Activated CD8-positive, alpha-beta T cell treated with anti-CD3 and anti-CD28 coated beads for 36 hours (primary cell): ENCODE measurements at regions not wholly inside any gene's neighbourhood (a gene's known extent, or its start where the extent isn't known, plus 50 kb on each side); places are given as distances from the start of the nearest gene placed in this dataset.

Experiments
- ATAC-seq: fragments of 200-7000 bp; cut with Tn5 transposase; one replicate; pipeline ENCODE4 v1.10.0; 2021; ENCODE audit warnings: mild to moderate bottlenecking, moderate library complexity
- CTCF ChIA-PET: fragments of 350-600 bp; sonication (Branson Sonifier 250); formaldehyde crosslinking; loops from one replicate; lab custom pipeline; 2021; ENCODE audit warnings: antibody characterized with exemption; lab: Charles Lee
- POLR2A ChIA-PET: fragments of 350-600 bp; sonication (Branson Sonifier 250); formaldehyde crosslinking; loops from one replicate; lab custom pipeline; 2021; ENCODE audit warnings: antibody characterized with exemption; lab: Charles Lee
- DNase-seq: peaks from one replicate; pipeline ENCODE4 v3.0.0-alpha.2; 2020
- H3K27ac Mint-ChIP-seq: one replicate; pipeline ENCODE4 v1.8.0; 2021; ENCODE audit warnings: mild to moderate bottlenecking, mixed read lengths
- H3K27me3 Mint-ChIP-seq: one replicate; pipeline ENCODE4 v1.8.0; 2021; ENCODE audit warnings: mixed read lengths
- H3K36me3 Mint-ChIP-seq: one replicate; pipeline ENCODE4 v1.8.0; 2021; ENCODE audit warnings: low read depth, mixed read lengths
- H3K4me1 Mint-ChIP-seq: one replicate; pipeline ENCODE4 v1.8.0; 2021; ENCODE audit warnings: low read depth, mixed read lengths
- H3K4me3 Mint-ChIP-seq: one replicate; pipeline ENCODE4 v1.8.0; 2021; ENCODE audit warnings: mild to moderate bottlenecking, moderate library complexity, mixed read lengths
- H3K9me3 Mint-ChIP-seq: one replicate; pipeline ENCODE4 v1.8.0; 2021; ENCODE audit warnings: mixed read lengths
- CTCF ChIP-seq: fragments of 200-600 bp; IDR thresholded peaks from one replicate; pipeline ENCODE4 v1.8.0; 2022; ENCODE audit warnings: antibody characterized with exemption, mild to moderate bottlenecking
- intact Hi-C: fragments of 100-400 bp; cut with micrococcal nuclease; formaldehyde crosslinking; loops from one replicate; pipeline ENCODE4 v1.10.0; 2022

DNA sequence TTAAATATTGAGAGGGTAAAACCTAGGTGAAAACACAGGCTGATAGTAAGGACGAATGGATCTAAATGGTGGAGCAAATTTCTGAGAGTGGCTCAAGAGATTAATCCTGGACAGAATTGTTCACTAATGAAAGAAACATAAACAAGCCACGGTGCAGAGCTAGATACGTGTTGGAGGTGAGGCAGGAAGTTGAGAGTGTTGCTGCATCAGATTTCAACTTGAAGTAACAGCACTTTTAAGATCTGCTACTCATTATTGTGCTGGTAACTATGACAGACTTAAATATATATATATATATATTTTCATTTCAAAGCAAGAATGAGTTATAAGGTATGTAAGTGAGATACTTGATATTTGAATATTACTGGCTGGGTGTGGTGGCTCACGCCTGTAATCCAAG is 64.9 kb downstream of the PTGS2 start:
- no peak overlapping the region for H3K4me3 Mint-ChIP-seq
- ATAC-seq (no peak), DNase-seq (no peak)
- ChIA-PET CTCF (interaction anchor here (1.0 kb wide), 1 partner anchor 240 kb away, joined by 3 read pairs; the partner anchor contains the start of gene TPR), POLR2A (no interaction called here)
- peaks cover 27% of the 10 kb centered on the region for H3K4me1 Mint-ChIP-seq
- no peak for TF ChIP-seq CTCF
- no peak overlapping the region for H3K27ac Mint-ChIP-seq
- intact Hi-C loops = no loop called here
- H3K9me3 Mint-ChIP-seq = no peaks in the 10 kb centered on the region
- H3K27me3 Mint-ChIP-seq = peaks cover 8% of the 10 kb centered on the region
- H3K36me3 Mint-ChIP-seq = no peaks in the 10 kb centered on the region

GRCh38 chr1:186611156-186611555 is 69.1 kb downstream of the PTGS2 start:
- DNase-seq = no peak
- ChIA-PET POLR2A (no interaction called here), CTCF (no interaction called here)
- TF ChIP-seq CTCF = no peak
- peaks cover 12% of the 10 kb centered on the region for H3K27me3 Mint-ChIP-seq
- no peak for ATAC-seq
- H3K36me3 Mint-ChIP-seq = no peaks in the 10 kb centered on the region
- no peaks in the 10 kb centered on the region for H3K9me3 Mint-ChIP-seq
- H3K4me1 Mint-ChIP-seq = peaks cover 14% of the 10 kb centered on the region
- intact Hi-C loops = no loop called here
- no peak overlapping the region for H3K27ac Mint-ChIP-seq
- H3K4me3 Mint-ChIP-seq = no peak overlapping the region

- peaks cover 2% of the 10 kb centered on the region for H3K9me3 Mint-ChIP-seq
- POLR2A ChIA-PET = no interaction called here
- peaks cover 18% of the 10 kb centered on the region for H3K27me3 Mint-ChIP-seq
- TF ChIP-seq CTCF = no peak
- H3K27ac Mint-ChIP-seq = no peak overlapping the region
- CTCF ChIA-PET = no interaction called here
- peaks cover 4% of the 10 kb centered on the region for H3K4me1 Mint-ChIP-seq
- no peak overlapping the region for H3K4me3 Mint-ChIP-seq
- DNase-seq (no peak), ATAC-seq (no peak)
- H3K36me3 Mint-ChIP-seq = no peaks in the 10 kb centered on the region
- intact Hi-C loops = loop anchor here (10.0 kb wide), 1 partner anchor 124 kb away; no protein-coding TSS in a partner anchor
These were observed 71.0 kb downstream of the PTGS2 start for GRCh38 chr1:186609183-186609582.

- ATAC-seq = no peak
- peak; percentile 46 for DNase-seq
- H3K9me3 Mint-ChIP-seq = peaks cover 2% of the 10 kb centered on the region
- intact Hi-C loops = loop anchor here (2.0 to 10.0 kb wide), 2 partner anchors 121 to 379 kb away; no protein-coding TSS in a partner anchor
- no peaks in the 10 kb centered on the region for H3K4me1 Mint-ChIP-seq
- H3K36me3 Mint-ChIP-seq = no peaks in the 10 kb centered on the region
- TF ChIP-seq CTCF = peak; percentile 46
- peaks cover 23% of the 10 kb centered on the region for H3K27me3 Mint-ChIP-seq
- no peak overlapping the region for H3K4me3 Mint-ChIP-seq
- H3K27ac Mint-ChIP-seq = no peak overlapping the region
- ChIA-PET POLR2A (no interaction called here), CTCF (interaction anchor here (1.0 to 3.5 kb wide), 11 partner anchors 10 to 382 kb away, joined by 3 to 21 read pairs (median 4); no protein-coding TSS in a partner anchor)
These were observed 74.4 kb downstream of the PTGS2 start for GRCh38 chr1:186605762-186606350.

DNA sequence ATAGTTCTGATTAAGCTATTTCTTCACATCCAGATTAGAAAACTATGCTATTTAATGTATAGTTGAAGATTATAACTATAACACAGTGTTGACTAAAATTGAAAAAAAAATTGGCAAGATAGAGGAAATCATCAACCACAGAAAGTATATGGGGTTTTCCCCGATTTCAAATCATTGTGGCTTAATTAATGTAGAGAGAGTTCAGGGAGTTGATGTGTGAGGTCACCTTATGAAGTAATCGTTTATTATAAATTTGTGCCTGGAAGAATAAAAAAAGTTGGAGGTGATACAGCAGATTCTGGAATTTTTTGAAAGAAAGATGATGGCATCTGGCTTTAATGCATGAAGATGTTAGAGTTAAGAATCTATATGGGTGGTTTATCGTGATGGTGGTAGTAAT is 84.3 kb downstream of the PTGS2 start:
- intact Hi-C loops = no loop called here
- H3K27me3 Mint-ChIP-seq = peaks cover 48% of the 10 kb centered on the region

More for the DNA sequence above, 84.3 kb downstream of the PTGS2 start:
- H3K4me1 Mint-ChIP-seq = peaks cover 7% of the 10 kb centered on the region
- DNase-seq (no peak), ATAC-seq (peak; percentile 72)
- peaks cover 2% of the 10 kb centered on the region for H3K36me3 Mint-ChIP-seq
- no peak for TF ChIP-seq CTCF
- peaks cover 22% of the 10 kb centered on the region for H3K9me3 Mint-ChIP-seq
- H3K4me3 Mint-ChIP-seq = no peak overlapping the region
- no peak overlapping the region for H3K27ac Mint-ChIP-seq
- ChIA-PET CTCF (interaction anchor here (0.6 to 0.7 kb wide), 2 partner anchors 10 to 310 kb away, joined by 3 read pairs; no protein-coding TSS in a partner anchor), POLR2A (no interaction called here)
